GM12878 (cell line): ENCODE measurements at regions not wholly inside any gene's neighbourhood (a gene's known extent, or its start where the extent isn't known, plus 50 kb on each side); places are given as distances from the start of the nearest gene placed in this dataset.

Experiments
- ATAC-seq: fragments of 200-7000 bp; cut with Tn5 transposase; 3 replicates; pipeline ENCODE4 v1.9.1; 2020; ENCODE audit warnings: mild to moderate bottlenecking, moderate library complexity
- BruUV-seq: library from RNA; stranded (reverse); fragments of 400-500 nt; replicated peaks from 2 replicates; lab custom pipeline; 2021; lab: Mats Ljungman, UMichigan
- CTCF ChIA-PET: fragments of 300-600 bp; sonication (Branson Sonifier 250); formaldehyde crosslinking; extraction: SDS; loops from one replicate; lab custom pipeline; 2021; ENCODE audit warnings: inconsistent platforms; lab: Yijun Ruan, JAX
- POLR2A ChIA-PET: fragments of 350-600 bp; formaldehyde crosslinking; extraction: SDS; loops from one replicate; lab custom pipeline; 2021; ENCODE audit warnings: inconsistent platforms; lab: Charles Lee
- RAD21 ChIA-PET: fragments of 300-600 bp; sonication (Branson Sonifier 250); formaldehyde crosslinking; loops from one replicate; lab custom pipeline; 2023; ENCODE audit warnings: antibody characterized with exemption; ENCODE audit not compliant: unreplicated experiment; lab: Charles Lee
- SMC1A ChIA-PET: fragments of 300-600 bp; sonication (Branson Sonifier 250); formaldehyde crosslinking; loops from one replicate; lab custom pipeline; 2023; ENCODE audit not compliant: unreplicated experiment, uncharacterized antibody; lab: Charles Lee
- DNase-seq: peaks from one replicate; pipeline ENCODE4 v3.0.0-alpha.2; 2011; ENCODE audit warnings: low read depth, low spot score
- FAIRE-seq: peaks from 3 replicates; lab custom pipeline; 2011; peaks lifted over from hg19 to GRCh38; lab: Jason Lieb, UNC
- H2AFZ ChIP-seq: 2 replicates; pipeline ENCODE4 v1.6.0; 2011; ENCODE audit warnings: low read depth, low read length, control low read depth; ENCODE audit not compliant: control insufficient read depth
- H3K27ac ChIP-seq: 2 replicates; pipeline ENCODE4 v1.5.1; 2011; ENCODE audit warnings: control low read depth; ENCODE audit not compliant: control insufficient read depth, insufficient read depth
- H3K27me3 ChIP-seq, 2 experiments: replicated peaks in 1 of 2; 2 replicates each; pipeline versions ENCODE4 v1.6.0 to v1.6.1; 2011; ENCODE audit warnings: low read length in 1 of 2; ENCODE audit not compliant: control insufficient read depth in 2 of 2, insufficient read depth in 2 of 2
- H3K36me3 ChIP-seq, 2 experiments: 2 replicates each; pipeline ENCODE4 v1.5.1; 2011; ENCODE audit warnings: low read length in 1 of 2; ENCODE audit not compliant: control insufficient read depth in 2 of 2, insufficient read depth in 2 of 2
- H3K4me1 ChIP-seq: 2 replicates; pipeline ENCODE4 v1.6.1; 2011; ENCODE audit warnings: mild to moderate bottlenecking, low read length, moderate library complexity, mixed read lengths; ENCODE audit not compliant: control insufficient read depth, insufficient read depth
- H3K4me2 ChIP-seq: 2 replicates; pipeline ENCODE4 v1.6.0; 2011; ENCODE audit warnings: control low read depth; ENCODE audit not compliant: control insufficient read depth, insufficient read depth
- H3K4me3 ChIP-seq: fragments of 200-600 bp; sonication (generic); 2 replicates; pipeline ENCODE4 v1.5.1; 2016
- H3K79me2 ChIP-seq: 2 replicates; pipeline ENCODE4 v1.6.0; 2011; ENCODE audit warnings: low read length; ENCODE audit not compliant: control insufficient read depth, insufficient read depth
- H3K9ac ChIP-seq: 2 replicates; pipeline ENCODE4 v1.8.0; 2011; ENCODE audit warnings: low read length, control low read depth, mixed read lengths; ENCODE audit not compliant: control insufficient read depth, insufficient read depth
- H3K9me3 ChIP-seq: replicated peaks from 3 replicates; pipeline ENCODE4 v1.5.1; 2011; ENCODE audit warnings: mild to moderate bottlenecking, low read length; ENCODE audit not compliant: control insufficient read depth, insufficient read depth
- H4K20me1 ChIP-seq: 2 replicates; pipeline ENCODE4 v1.6.0; 2011; ENCODE audit not compliant: control insufficient read depth, insufficient read depth
- DPF2 ChIP-seq: fragments of 450-650 bp; IDR thresholded peaks from 2 replicates; pipeline ENCODE4 v1.6.1; 2017; ENCODE audit warnings: mild to moderate bottlenecking
- EGR1 ChIP-seq, 2 experiments: IDR thresholded peaks; 1 replicate in 1 of 2; 2 replicates in 1 of 2; pipeline ENCODE4 v1.6.1; 2011 to 2012; ENCODE audit warnings: low read depth in 2 of 2, low read length in 2 of 2, borderline replicate concordance in 1 of 2, mild to moderate bottlenecking in 1 of 2, moderate library complexity in 1 of 2
- LARP7 ChIP-seq: fragments of 450-650 bp; IDR thresholded peaks from 2 replicates; pipeline ENCODE4 v1.6.1; 2017; ENCODE audit warnings: mild to moderate bottlenecking
- MYB ChIP-seq: fragments of 150-350 bp; IDR thresholded peaks from 2 replicates; pipeline ENCODE4 v1.6.1; 2014; ENCODE audit warnings: mild to moderate bottlenecking, low read depth, low read length, borderline replicate concordance
- NRF1 ChIP-seq: conservative IDR thresholded peaks from 2 replicates; pipeline ENCODE4 v1.6.1; 2011; ENCODE audit warnings: mild to moderate bottlenecking, low read depth, low read length, improper control_type of control experiment
- RB1 ChIP-seq: fragments of 450-650 bp; formaldehyde crosslinking; IDR thresholded peaks from 2 replicates; pipeline ENCODE4 v1.6.1; 2017; ENCODE audit warnings: mild to moderate bottlenecking, borderline replicate concordance
- SIN3A ChIP-seq: IDR thresholded peaks from 2 replicates; pipeline ENCODE4 v1.6.1; 2012; ENCODE audit warnings: low read depth, low read length, improper control_type of control experiment
- WGBS: methylation state at CpG from one replicate; pipeline ENCODE4 v1.1.6; 2016; ENCODE audit warnings: low lambda C conversion rate; ENCODE audit not compliant: insufficient replicate concordance, insufficient coverage; ENCODE audit errors: missing lambda C conversion rate; 5-methylcytosine and 5-hydroxymethylcytosine counted together
- in situ Hi-C: fragments of 300-500 bp; cut with MboI; formaldehyde crosslinking; loops from 9 replicates; pipeline ENCODE4 v1.14.3; 2018; ENCODE audit warnings: mixed read lengths
- intact Hi-C: fragments of 100-400 bp; cut with micrococcal nuclease; formaldehyde crosslinking; loops from one replicate; pipeline ENCODE4 v1.14.2; 2022; ENCODE audit not compliant: unreplicated experiment
- TF ChIP-seq, protein P1 (sequence below): fragments of 450-650 bp; IDR thresholded peaks from 2 replicates; pipeline ENCODE4 v1.6.1; 2016; ENCODE audit warnings: mild to moderate bottlenecking, moderate library complexity, borderline replicate concordance
- TF ChIP-seq, protein P2 (sequence below): IDR thresholded peaks from 2 replicates; pipeline ENCODE4 v1.6.1; 2012; ENCODE audit warnings: improper control_type of control experiment, low read depth, low read length; ENCODE audit not compliant: insufficient replicate concordance

DNA sequence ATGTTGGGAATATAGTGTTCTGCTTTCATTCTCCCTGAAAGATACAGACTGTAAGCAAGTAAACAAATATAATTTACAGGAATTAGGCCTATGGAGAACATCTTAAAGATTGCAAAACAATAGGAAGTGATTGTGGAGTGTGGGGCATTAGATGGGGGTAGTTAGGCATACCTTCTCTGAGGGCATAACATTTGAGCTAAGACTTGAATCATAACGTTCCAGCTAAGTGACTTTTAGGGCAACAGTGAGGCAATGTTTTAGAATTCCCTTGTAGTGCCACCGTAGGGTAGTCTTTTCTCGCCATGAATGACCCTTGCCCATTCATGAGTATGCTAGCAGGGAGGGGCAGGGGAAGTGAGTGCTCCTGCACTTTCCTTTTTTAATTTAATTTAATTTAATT, 173.3 kb downstream of the SPATA31D1 start (continued):
- no peak for TF ChIP-seq MYB
- TF ChIP-seq, all 136 proteins: peak for 0

DNA sequence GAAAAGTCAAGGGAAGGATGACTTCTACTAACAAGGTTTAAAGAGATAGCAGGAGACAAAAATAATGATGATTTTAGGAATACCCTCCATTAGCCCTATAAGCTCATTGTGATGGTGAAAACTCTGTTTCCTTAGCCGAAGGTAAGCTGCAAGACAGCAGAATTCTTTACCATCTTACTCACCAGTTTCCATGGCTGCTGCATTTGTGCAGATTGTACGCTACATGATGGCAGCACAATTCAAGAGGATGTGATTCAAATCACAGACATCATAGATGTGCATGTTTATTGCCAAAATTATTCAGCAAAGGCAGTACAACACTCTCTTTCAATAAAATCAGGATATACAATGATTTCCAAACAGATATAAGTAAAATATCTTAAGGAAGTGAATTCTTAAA, 175.6 kb downstream of the SPATA31D1 start:
- intact Hi-C loops (no loop called here), in situ Hi-C loops (no loop called here)
- no peak overlapping the region for H3K27ac ChIP-seq
- TF ChIP-seq LARP7 (no peak), NRF1 (no peak), EGR1 (IDR thresholded peaks at IDR 0.05; ENCODE audit: borderline replicate concordance in 1 of 2, low read depth in 2 of 2, low read length in 2 of 2) (no peak), DPF2 (no peak), RB1 (no peak), SIN3A (no peak)
- TF ChIP-seq, protein P1, sequence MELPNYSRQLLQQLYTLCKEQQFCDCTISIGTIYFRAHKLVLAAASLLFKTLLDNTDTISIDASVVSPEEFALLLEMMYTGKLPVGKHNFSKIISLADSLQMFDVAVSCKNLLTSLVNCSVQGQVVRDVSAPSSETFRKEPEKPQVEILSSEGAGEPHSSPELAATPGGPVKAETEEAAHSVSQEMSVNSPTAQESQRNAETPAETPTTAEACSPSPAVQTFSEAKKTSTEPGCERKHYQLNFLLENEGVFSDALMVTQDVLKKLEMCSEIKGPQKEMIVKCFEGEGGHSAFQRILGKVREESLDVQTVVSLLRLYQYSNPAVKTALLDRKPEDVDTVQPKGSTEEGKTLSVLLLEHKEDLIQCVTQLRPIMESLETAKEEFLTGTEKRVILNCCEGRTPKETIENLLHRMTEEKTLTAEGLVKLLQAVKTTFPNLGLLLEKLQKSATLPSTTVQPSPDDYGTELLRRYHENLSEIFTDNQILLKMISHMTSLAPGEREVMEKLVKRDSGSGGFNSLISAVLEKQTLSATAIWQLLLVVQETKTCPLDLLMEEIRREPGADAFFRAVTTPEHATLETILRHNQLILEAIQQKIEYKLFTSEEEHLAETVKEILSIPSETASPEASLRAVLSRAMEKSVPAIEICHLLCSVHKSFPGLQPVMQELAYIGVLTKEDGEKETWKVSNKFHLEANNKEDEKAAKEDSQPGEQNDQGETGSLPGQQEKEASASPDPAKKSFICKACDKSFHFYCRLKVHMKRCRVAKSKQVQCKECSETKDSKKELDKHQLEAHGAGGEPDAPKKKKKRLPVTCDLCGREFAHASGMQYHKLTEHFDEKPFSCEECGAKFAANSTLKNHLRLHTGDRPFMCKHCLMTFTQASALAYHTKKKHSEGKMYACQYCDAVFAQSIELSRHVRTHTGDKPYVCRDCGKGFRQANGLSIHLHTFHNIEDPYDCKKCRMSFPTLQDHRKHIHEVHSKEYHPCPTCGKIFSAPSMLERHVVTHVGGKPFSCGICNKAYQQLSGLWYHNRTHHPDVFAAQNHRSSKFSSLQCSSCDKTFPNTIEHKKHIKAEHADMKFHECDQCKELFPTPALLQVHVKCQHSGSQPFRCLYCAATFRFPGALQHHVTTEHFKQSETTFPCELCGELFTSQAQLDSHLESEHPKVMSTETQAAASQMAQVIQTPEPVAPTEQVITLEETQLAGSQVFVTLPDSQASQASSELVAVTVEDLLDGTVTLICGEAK = no peak
- TF ChIP-seq, protein P2, sequence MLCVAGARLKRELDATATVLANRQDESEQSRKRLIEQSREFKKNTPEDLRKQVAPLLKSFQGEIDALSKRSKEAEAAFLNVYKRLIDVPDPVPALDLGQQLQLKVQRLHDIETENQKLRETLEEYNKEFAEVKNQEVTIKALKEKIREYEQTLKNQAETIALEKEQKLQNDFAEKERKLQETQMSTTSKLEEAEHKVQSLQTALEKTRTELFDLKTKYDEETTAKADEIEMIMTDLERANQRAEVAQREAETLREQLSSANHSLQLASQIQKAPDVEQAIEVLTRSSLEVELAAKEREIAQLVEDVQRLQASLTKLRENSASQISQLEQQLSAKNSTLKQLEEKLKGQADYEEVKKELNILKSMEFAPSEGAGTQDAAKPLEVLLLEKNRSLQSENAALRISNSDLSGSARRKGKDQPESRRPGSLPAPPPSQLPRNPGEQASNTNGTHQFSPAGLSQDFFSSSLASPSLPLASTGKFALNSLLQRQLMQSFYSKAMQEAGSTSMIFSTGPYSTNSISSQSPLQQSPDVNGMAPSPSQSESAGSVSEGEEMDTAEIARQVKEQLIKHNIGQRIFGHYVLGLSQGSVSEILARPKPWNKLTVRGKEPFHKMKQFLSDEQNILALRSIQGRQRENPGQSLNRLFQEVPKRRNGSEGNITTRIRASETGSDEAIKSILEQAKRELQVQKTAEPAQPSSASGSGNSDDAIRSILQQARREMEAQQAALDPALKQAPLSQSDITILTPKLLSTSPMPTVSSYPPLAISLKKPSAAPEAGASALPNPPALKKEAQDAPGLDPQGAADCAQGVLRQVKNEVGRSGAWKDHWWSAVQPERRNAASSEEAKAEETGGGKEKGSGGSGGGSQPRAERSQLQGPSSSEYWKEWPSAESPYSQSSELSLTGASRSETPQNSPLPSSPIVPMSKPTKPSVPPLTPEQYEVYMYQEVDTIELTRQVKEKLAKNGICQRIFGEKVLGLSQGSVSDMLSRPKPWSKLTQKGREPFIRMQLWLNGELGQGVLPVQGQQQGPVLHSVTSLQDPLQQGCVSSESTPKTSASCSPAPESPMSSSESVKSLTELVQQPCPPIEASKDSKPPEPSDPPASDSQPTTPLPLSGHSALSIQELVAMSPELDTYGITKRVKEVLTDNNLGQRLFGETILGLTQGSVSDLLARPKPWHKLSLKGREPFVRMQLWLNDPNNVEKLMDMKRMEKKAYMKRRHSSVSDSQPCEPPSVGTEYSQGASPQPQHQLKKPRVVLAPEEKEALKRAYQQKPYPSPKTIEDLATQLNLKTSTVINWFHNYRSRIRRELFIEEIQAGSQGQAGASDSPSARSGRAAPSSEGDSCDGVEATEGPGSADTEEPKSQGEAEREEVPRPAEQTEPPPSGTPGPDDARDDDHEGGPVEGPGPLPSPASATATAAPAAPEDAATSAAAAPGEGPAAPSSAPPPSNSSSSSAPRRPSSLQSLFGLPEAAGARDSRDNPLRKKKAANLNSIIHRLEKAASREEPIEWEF = no peak
- no peaks in the 10 kb centered on the region for H4K20me1 ChIP-seq
- WGBS = 0% methylated on average over 2 of the region's 2 CpGs
- H3K9me3 ChIP-seq = no peaks in the 10 kb centered on the region
- FAIRE-seq = no peak
- ChIA-PET SMC1A (no interaction called here), POLR2A (no interaction called here), CTCF (no interaction called here), RAD21 (no interaction called here)
- H3K36me3 ChIP-seq = no peaks in the 10 kb centered on the region
- ATAC-seq = no peak
- H2AFZ ChIP-seq = no peak overlapping the region
- BruUV-seq = no TSS peak
- no peak for DNase-seq
- H3K4me1 ChIP-seq = no peaks in the 10 kb centered on the region
- no peaks in the 10 kb centered on the region for H3K27me3 ChIP-seq
- no peak overlapping the region for H3K4me2 ChIP-seq
- H3K4me3 ChIP-seq = no peak overlapping the region
- no peaks in the 10 kb centered on the region for H3K79me2 ChIP-seq
- no peak overlapping the region for H3K9ac ChIP-seq
